NCI-H526 treated with DMSO at 0.1 percent for 48 hours (cell line): ENCODE measurements at regions not wholly inside any gene's neighbourhood (a gene's known extent, or its start where the extent isn't known, plus 50 kb on each side); places are given as distances from the start of the nearest gene placed in this dataset.

ENCODE experiments used
- DNase-seq: peaks from one replicate; lab custom pipeline; 2025; lab: John Stamatoyannopoulos, UW

DNA sequence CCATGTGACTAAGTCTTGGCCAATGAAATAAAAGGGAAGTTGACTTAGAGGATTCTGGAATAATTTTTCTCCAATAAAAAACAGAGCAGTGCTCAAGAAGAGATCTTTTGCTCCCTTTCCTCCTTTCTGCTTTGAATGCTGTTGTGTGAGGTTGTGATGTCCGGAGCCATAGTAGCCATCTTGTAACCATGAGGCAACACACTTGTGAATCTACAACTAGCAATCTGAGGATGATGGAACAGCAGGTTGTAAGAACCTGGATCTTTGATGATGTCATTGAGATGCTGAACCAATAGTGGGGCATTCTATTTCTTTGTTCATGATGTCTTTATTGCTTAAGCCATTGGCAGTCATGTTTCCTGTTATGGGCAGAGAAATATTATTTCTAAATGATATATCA lies 230.0 kb upstream of the SRRM4 start:
- no peak for DNase-seq

GRCh38 chr12:118760623-118761022 lies 220.7 kb upstream of the SRRM4 start:
- DNase-seq, result no peak

GRCh38 chr12:118763234-118763633 lies 218.1 kb upstream of the SRRM4 start:
- no peak for DNase-seq

DNA sequence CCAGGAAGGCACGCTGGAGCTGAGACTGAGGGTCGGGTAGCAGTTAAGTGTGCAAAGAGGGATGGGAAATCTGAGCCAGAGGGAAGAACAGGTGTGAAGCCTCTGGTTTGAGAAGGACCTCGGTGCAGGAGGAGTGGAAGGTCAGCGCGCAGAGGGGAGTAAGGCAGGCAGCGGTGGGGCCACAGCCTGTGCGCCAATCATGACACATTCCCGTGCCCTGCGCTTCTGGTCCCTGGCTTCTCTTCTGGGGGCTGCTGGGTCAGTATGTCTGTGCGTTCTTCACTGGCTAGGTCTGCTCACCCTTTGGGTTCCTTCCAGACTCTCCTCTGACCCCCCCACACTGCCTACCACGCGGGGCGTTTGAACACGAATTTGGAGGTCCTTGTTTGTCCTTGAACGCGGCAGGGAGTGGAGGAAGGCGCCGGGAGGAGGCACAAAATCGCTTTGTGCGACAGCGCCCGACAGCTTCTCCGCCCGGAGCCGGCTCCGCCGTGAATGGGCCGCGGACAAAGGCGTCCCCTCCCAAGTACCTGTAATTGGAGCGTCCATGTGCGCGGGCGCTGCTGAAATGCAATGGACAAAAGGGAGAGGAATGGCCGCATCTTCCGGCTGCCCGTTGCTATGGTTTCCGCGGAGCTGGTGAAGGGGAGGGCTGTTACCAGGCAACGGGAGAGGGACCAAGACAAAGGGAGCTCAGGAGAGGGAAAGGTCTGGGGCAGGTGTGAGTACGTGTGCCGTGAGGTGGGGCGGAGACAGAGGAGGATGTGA lies 207.2 kb upstream of the SRRM4 start:
- DNase-seq, result no peak

DNA sequence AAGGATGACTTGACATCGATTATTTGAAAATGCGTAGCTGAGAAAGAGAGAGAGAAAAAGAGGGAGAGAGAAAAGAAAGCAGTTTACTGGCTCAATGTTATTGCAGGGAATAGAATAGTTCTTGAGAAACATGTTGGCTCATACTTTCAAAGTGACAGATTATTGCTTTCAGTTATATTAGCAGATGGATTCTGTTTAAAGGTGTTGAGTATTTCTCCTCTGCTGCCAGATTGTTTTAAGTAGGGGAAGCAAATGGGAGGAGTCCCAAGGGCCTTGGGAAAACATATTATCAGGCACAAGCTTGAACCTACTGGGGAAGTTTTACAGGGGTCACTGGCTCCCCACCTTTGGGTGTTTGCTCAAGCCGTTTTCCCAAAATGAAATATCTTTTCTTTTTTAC lies 203.8 kb upstream of the SRRM4 start:
- no peak for DNase-seq

DNA sequence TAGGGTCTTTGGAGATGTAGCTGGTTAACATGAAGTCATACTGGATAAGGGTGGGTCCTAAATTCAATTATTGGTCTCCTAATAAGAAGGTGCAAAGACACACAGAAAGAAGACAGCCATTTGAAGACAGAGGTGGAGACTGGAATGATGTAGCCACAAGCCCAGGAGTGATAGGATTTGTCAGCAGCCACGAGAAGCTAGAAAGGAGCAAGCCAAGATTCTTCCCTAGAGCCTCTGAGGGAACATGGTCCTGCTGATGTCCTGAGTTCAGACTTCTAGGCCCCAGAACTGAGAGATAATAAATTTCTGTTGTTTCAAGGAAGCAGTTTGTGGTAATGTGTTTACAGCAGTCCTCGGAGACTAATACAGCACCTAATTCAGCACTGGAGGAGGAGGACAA lies 203.3 kb upstream of the SRRM4 start:
- DNase-seq, result no peak

DNA sequence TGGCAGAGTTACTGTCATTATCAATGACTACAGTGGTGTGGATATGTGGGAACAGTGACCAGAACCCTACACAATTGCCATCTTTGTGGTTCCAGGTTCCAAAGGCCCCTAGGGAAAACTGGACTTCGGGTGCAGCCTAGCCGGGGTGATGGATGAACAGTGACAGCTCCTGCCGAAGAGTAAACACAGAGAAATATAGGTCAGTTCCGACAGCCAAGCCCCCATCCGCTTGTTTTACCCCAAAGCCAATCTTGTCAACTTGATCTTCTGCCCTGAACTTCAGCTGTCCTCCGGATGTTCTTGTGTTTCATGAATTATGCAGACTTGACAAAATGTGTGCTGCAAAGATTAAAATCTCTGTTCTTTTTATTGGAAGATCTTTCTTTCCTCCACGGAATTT lies 200.4 kb upstream of the SRRM4 start:
- DNase-seq, result no peak

- DNase-seq, result no peak
Measured at GRCh38 chr12:118781692-118782091, 199.6 kb upstream of the SRRM4 start.

DNA sequence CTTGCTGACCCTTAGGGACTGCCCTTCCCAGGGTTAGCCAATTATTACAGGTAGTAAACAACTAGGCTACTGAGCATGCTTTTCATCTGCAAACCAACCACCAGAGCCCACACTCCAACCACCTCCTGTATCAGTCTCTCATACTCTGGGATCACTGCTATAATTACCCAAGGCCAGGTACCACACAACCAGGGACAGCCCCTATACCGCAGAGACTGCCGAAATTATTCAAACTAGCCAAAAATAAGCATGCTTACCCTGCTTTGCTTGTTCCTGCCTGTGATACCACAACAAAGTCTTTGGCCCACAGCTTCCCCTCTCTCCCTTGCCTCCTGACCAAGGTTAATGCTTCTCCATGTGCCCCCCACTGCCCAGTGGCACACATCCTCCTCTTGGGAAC lies 197.6 kb upstream of the SRRM4 start:
- no peak for DNase-seq

GRCh38 chr12:118790578-118790977 lies 190.8 kb upstream of the SRRM4 start:
- no peak for DNase-seq

DNA sequence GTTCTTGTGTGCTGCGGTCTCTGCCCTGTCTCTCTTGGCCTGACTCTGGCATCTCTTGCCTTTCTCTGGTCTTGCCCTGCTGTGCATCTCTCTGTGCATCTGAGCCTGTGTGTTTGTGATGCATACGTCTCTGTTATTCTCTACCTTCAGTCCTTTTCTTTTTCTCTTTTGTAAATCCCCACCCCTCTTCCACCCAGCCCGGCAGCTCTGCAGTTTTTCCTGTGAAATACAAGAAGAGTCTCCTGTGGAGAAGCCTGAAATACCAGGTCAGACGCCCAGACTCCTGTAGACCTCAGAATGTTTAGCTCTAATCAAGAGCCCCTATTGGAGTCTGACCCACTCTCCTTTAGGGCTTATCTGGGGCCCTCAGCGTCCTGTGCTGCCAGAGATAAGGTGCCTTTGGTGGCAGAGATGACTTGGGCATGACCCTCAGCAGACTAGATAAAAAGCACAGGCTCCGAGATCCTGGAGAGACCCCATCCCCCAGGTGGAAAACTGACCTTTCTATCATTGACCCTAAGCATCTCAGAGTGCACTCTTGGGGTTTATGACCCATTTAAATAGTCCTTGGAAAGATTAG lies 167.5 kb upstream of the SRRM4 start:
- no peak for DNase-seq

DNA sequence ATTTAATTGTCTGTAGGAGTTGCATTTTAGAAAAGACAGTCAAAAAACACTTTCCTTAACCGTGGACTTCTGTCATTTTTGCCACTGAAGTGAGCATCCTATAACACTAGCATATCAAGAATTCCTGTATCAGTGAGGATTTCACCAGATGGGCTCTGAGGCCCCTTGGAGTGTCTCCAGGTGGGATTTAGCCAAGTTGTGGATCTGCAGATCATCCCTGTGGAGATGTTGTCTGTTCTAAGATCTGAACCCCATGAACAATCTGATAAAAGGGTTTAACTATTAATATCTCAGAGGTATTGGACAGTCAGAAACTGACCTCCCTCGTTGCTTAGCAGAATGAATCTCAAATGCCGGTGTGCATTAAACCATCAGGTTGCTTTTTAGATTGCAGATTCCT lies 165.0 kb upstream of the SRRM4 start:
- no peak for DNase-seq

GRCh38 chr12:118821386-118821925 lies 159.9 kb upstream of the SRRM4 start:
- DNase-seq, result no peak

GRCh38 chr12:118822512-118822911 lies 158.8 kb upstream of the SRRM4 start:
- DNase-seq, result no peak

DNA sequence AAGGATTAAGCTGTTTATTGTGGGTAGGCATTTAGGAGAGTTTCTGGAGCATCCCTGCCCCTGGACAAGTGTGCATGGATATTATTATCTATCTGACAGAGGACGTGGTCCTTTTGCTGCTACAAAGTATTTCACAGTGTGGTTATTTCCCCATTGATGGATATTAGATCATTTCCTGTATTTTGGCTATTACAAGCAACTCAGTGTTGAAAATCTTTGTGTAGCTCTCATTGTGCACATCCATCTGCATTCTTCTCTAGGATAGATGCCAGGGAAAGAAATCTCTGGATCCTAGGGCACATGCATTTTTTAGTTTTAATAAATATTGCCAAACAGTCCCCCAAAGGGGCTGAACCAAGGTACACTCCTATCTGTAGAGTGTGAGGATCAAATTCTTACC lies 154.3 kb upstream of the SRRM4 start:
- no peak for DNase-seq

DNA sequence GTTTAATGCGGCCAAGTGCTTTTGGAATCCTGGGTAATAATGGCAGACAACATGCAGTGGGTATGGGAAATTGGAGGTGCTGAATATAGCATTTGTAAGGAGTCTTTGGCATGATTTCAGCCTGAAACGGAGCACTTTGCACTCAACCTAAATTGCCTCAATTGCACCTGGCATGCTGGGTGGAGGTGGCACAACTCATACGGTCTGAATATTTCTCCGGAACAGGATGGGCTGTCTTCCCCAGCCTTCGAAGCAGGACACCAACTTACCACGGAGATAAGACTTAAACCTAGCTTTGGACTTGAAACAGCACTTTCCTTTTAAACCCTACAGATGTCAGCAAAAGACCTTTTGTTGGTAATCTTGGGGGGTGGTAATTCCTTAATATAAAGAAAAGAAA lies 153.7 kb upstream of the SRRM4 start:
- no peak for DNase-seq

DNA sequence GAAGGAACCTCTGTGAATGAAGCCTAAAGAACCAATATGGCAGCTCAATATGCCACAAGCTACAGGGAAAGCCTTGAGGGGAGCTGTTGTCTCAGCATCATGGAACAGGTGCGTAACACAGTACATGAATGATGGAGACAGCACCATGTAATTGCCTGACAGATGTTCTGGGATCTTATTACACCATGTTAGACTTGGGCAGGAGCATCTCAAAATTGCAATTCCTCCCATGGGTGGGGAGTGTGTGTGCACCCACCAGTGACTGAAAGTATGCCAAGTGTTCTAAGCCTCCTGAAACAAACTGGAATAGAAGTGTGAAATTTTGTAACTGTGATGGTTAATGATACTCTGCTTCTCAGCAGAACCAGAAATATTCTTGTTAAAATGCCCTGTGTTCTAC lies 151.0 kb upstream of the SRRM4 start:
- DNase-seq, result no peak

- no peak for DNase-seq
Measured at GRCh38 chr12:118835926-118836325, 145.4 kb upstream of the SRRM4 start.

- no peak for DNase-seq
Measured at GRCh38 chr12:118840399-118840798, 140.9 kb upstream of the SRRM4 start.

DNA sequence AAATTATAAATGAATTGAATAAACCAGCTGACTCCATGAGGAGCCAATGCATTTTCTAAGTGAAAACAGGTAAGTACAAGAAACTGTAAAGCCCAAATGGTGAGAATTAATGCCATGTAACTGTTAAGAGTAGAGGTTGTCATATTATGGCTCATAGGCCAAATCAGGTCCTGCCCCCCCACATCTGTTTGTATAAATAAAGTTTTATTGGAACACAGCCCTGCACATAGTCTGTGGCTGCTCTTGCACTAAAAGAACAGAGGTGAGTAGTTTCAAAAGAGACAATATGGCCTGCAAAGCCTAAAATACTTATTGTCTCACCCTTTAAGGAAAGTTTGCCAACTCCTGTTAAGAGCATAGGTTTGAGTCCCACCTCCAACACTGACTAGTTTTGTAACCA lies 140.5 kb upstream of the SRRM4 start:
- DNase-seq, result no peak

- DNase-seq, result no peak
Measured at GRCh38 chr12:118841588-118841987, 139.8 kb upstream of the SRRM4 start.

DNA sequence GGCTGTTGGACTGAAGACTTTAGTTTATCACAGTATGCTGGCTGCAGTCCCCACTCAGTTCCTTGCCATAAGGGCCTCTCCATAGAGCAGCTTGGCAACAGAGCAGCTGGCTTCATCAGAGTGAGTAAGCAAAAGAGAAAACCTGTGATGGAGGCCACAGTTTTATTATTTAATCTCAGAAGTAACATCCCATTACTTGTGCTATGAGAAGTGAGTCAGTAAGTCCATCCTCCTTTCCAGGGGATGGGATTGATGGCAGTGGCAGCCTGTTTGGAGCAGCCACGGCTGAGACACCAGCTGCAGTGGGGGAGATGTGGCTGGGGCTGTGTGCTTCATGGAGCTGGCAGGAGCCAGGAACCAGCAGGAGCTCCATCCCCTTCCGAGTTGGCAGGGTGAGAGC lies 138.5 kb upstream of the SRRM4 start:
- no peak for DNase-seq

- DNase-seq, result no peak
Measured at GRCh38 chr12:118846416-118846815, 134.9 kb upstream of the SRRM4 start.
